ENCODE measurements at regions not wholly inside any gene's neighbourhood (a gene's known extent, or its start where the extent isn't known, plus 50 kb on each side); places are given as distances from the start of the nearest gene placed in this dataset.

DNA sequence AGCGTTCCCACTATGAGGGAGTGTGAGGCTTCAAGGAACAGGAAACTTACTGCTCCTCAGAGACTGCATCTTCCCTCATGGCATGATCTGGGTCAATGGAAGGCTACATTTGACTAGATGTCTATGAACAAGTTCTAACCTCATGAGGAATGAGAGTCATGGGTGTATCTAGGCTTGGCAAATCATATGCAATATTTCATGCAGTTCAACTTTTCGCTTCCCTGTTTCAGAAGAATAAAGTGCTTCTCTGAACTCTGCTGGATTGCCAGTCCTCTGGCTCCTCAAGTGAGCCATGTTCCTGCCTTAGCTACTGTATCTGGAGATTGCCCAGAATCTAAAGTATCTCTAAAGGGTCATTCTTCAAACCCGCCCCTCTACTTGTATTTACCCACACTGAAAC, 54.3 kb upstream of the SEMA3A start:
- Histone ChIP-seq H3K9me3 (ENCODE audit: low read length) (no peaks in the 10 kb centered on the region), H3K79me2 (ENCODE audit: low read length) (no peaks in the 10 kb centered on the region), H3K27ac (ENCODE audit: low read length) (no peak overlapping the region), H3K36me3 (ENCODE audit: low read depth, low read length) (no peaks in the 10 kb centered on the region), H3K4me2 (ENCODE audit: low read length) (no peak overlapping the region), H4K20me1 (ENCODE audit: low read length) (no peaks in the 10 kb centered on the region), H3F3A (ENCODE audit: low read length, unreplicated experiment) (no peaks in the 10 kb centered on the region), H3K4me3 (ENCODE audit: low read length) (no peak overlapping the region), H3K9me2 (replicated peaks; ENCODE audit: low read length) (no peaks in the 10 kb centered on the region), H3K4me1 (ENCODE audit: insufficient read depth, low read length) (peaks cover 32% of the 10 kb centered on the region), H3K27me3 (ENCODE audit: low read length) (no peaks in the 10 kb centered on the region), H3K9ac (ENCODE audit: low read length) (no peak overlapping the region), H2AFZ (ENCODE audit: low read length) (no peak overlapping the region)
- BruUV-seq (replicated peaks): no TSS peak
- CTCF ChIA-PET: no interaction called here
- DNase-seq (no peak), ATAC-seq (no peak)
- intact Hi-C loops (cut with micrococcal nuclease): loop anchor here (5.0 kb wide), 1 partner anchor 773 kb away; no protein-coding TSS in a partner anchor
- POLR2A ChIA-PET (ENCODE audit: unreplicated experiment): no interaction called here
- TF ChIP-seq EZH2phosphoT487 (IDR thresholded peaks at IDR 0.05; ENCODE audit: borderline replicate concordance, low read length) (no peak), EZH2 (IDR thresholded peaks at IDR 0.05; ENCODE audit: low read length, unreplicated experiment) (no peak)
- TF ChIP-seq, protein P1, sequence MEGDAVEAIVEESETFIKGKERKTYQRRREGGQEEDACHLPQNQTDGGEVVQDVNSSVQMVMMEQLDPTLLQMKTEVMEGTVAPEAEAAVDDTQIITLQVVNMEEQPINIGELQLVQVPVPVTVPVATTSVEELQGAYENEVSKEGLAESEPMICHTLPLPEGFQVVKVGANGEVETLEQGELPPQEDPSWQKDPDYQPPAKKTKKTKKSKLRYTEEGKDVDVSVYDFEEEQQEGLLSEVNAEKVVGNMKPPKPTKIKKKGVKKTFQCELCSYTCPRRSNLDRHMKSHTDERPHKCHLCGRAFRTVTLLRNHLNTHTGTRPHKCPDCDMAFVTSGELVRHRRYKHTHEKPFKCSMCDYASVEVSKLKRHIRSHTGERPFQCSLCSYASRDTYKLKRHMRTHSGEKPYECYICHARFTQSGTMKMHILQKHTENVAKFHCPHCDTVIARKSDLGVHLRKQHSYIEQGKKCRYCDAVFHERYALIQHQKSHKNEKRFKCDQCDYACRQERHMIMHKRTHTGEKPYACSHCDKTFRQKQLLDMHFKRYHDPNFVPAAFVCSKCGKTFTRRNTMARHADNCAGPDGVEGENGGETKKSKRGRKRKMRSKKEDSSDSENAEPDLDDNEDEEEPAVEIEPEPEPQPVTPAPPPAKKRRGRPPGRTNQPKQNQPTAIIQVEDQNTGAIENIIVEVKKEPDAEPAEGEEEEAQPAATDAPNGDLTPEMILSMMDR (conservative IDR thresholded peaks at IDR 0.05; ENCODE audit: low read depth, low read length): no peak

DNA sequence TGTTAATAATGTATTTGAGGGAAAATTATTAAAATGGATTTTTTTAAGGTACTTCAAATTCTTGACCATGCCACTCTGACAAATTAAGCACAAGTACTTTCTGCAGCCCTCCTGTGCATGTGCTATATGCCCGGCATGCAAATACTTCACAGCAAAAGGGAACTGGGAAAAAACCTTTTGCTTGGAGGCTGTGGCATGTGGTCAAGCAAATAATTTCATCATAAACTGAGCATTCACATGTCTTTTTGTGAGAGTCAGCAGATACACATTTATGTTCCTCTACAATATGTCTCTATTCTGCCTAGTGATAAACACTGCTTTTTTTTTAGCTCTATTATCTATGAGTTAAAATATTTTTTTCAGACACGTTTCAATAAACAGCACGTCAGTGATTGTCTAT, 53.7 kb upstream of the SEMA3A start:
- DNase-seq: no peak
- intact Hi-C loops (cut with micrococcal nuclease): loop anchor here (5.0 kb wide), 1 partner anchor 774 kb away; no protein-coding TSS in a partner anchor
- Histone ChIP-seq H3K36me3 (ENCODE audit: low read depth, low read length) (no peaks in the 10 kb centered on the region), H3F3A (ENCODE audit: low read length, unreplicated experiment) (no peaks in the 10 kb centered on the region), H3K9ac (ENCODE audit: low read length) (no peak overlapping the region), H3K4me1 (ENCODE audit: insufficient read depth, low read length) (peaks cover 32% of the 10 kb centered on the region), H3K79me2 (ENCODE audit: low read length) (no peaks in the 10 kb centered on the region), H3K4me3 (ENCODE audit: low read length) (no peak overlapping the region), H3K27ac (ENCODE audit: low read length) (peak overlapping the region; percentile 72; the same call in 1 of the 2 replicates), H3K27me3 (ENCODE audit: low read length) (no peaks in the 10 kb centered on the region), H2AFZ (ENCODE audit: low read length) (no peak overlapping the region), H3K9me2 (replicated peaks; ENCODE audit: low read length) (no peaks in the 10 kb centered on the region), H4K20me1 (ENCODE audit: low read length) (no peaks in the 10 kb centered on the region), H3K4me2 (ENCODE audit: low read length) (no peak overlapping the region), H3K9me3 (ENCODE audit: low read length) (no peaks in the 10 kb centered on the region)
- CTCF ChIA-PET: no interaction called here
- no peak for TF ChIP-seq EZH2phosphoT487 (IDR thresholded peaks at IDR 0.05; ENCODE audit: borderline replicate concordance, low read length)
- no peak for TF ChIP-seq EZH2 (IDR thresholded peaks at IDR 0.05; ENCODE audit: low read length, unreplicated experiment)
- TF ChIP-seq, protein P1 (conservative IDR thresholded peaks at IDR 0.05; ENCODE audit: low read depth, low read length): no peak
- BruUV-seq (replicated peaks): no TSS peak
- ATAC-seq: no peak
- POLR2A ChIA-PET (ENCODE audit: unreplicated experiment): no interaction called here

DNA sequence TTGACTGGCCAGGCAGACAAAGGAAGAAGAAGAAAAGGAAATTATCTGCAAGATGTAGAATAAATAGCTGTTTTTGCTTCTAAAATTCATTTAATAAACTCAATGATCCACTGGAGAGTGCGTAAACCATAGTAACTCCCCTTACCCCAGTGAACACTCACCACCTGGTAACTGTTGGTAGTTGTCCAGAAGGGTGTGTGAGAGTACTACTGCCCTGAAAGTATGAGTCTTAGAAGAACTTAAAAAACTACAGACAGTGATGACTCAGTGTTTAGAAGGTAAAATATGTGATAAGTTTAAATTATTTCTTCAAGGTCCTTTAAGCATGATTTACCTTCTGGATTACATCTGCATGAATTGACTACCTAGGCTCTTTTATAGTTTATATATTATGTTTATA, 53.0 kb upstream of the SEMA3A start:
- DNase-seq (peak; percentile 92), ATAC-seq (peak; percentile 77)
- Histone ChIP-seq H3K9ac (ENCODE audit: low read length) (peak overlapping the region; percentile 37), H3F3A (ENCODE audit: low read length, unreplicated experiment) (no peaks in the 10 kb centered on the region), H3K4me3 (ENCODE audit: low read length) (no peak overlapping the region), H4K20me1 (ENCODE audit: low read length) (no peaks in the 10 kb centered on the region), H3K27ac (ENCODE audit: low read length) (peak overlapping the region; percentile 72), H3K4me2 (ENCODE audit: low read length) (peak overlapping the region; percentile 28), H3K79me2 (ENCODE audit: low read length) (no peaks in the 10 kb centered on the region), H2AFZ (ENCODE audit: low read length) (no peak overlapping the region), H3K36me3 (ENCODE audit: low read depth, low read length) (no peaks in the 10 kb centered on the region), H3K4me1 (ENCODE audit: insufficient read depth, low read length) (peaks cover 32% of the 10 kb centered on the region), H3K9me3 (ENCODE audit: low read length) (no peaks in the 10 kb centered on the region), H3K27me3 (ENCODE audit: low read length) (no peaks in the 10 kb centered on the region), H3K9me2 (replicated peaks; ENCODE audit: low read length) (no peaks in the 10 kb centered on the region)
- ChIA-PET POLR2A (ENCODE audit: unreplicated experiment) (no interaction called here), CTCF (no interaction called here)
- TF ChIP-seq EZH2phosphoT487 (IDR thresholded peaks at IDR 0.05; ENCODE audit: borderline replicate concordance, low read length): no peak
- TF ChIP-seq, protein P1 (conservative IDR thresholded peaks at IDR 0.05; ENCODE audit: low read depth, low read length): peak; percentile 62
- BruUV-seq (replicated peaks): no TSS peak
- intact Hi-C loops (cut with micrococcal nuclease): loop anchor here (5.0 kb wide), 1 partner anchor 775 kb away; no protein-coding TSS in a partner anchor

Measured in PC-3 (cell line).